H54 (cell line): ENCODE measurements at regions not wholly inside any gene's neighbourhood (a gene's known extent, or its start where the extent isn't known, plus 50 kb on each side); places are given as distances from the start of the nearest gene placed in this dataset.
"Not testable (repeated sequence)": the region's sequence is repeated elsewhere in the genome, so short reads cannot be mapped to it uniquely, and the experiment has no call there.

Experiments
- DNase-seq: peaks from one replicate; pipeline ENCODE4 v3.0.0; 2011; ENCODE audit warnings: low spot score, mixed read lengths; ENCODE audit not compliant: insufficient read length
- FAIRE-seq: peaks from 3 replicates; lab custom pipeline; 2011; peaks lifted over from hg19 to GRCh38; lab: Jason Lieb, UNC
- POLR2A ChIP-seq: IDR thresholded peaks from 2 replicates; pipeline ENCODE4 v1.6.1; 2011; ENCODE audit warnings: low read depth, mild to moderate bottlenecking, low read length

DNA sequence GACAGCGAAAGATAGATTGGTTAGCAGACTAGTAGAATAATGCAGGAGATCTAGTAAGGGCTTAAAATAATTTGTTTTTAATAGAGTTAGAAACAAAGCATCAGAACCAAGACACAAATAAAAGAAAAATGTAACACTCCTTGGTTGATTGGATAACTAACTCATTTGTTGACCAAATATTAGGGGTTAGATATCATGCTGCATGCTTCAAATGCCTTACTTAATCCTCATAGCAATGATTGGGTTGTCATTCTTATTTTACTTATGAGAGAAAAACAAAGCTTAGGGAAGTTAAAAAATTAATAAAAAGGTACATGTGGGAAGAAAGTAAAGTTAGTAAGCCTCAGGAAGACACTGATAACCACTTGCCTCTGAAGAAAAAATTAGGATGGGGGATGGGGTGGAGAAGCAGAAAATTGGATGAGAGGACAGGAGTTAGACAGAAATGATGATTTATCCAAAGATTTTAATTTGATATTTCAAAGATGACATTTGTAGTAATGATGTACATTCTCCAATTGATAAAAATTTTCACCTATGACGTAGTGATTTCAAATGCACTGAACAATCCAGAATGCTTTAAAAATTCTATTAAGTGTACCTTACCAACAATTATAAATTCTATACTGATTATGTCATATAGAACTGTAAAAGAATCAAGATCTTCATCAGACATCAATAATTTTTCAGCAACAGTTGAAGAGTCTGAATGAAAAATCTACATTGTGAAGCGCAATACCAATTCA lies 374.7 kb downstream of the COL11A1 start:
- no peak for TF ChIP-seq POLR2A
- no peak for FAIRE-seq
- DNase-seq: no peak

DNA sequence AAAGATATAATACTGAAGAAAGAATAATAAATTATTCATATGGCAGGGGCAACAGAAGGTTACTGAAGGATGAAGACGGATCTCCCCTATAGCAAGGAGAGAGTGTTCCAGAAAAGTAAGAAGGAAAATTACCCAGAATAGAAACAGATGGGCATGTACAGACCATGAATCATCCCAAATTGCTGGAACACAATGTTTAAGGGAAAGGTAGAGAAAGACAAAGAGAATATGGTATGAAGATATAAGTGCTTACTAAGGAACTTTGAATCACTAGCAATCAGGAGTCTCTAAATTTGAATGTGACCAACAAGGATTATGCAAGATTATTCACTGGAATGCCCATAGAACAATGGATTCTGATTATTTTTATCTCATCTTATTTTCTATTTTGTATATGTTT lies 375.4 kb downstream of the COL11A1 start:
- no peak for FAIRE-seq
- TF ChIP-seq POLR2A: no peak

DNA sequence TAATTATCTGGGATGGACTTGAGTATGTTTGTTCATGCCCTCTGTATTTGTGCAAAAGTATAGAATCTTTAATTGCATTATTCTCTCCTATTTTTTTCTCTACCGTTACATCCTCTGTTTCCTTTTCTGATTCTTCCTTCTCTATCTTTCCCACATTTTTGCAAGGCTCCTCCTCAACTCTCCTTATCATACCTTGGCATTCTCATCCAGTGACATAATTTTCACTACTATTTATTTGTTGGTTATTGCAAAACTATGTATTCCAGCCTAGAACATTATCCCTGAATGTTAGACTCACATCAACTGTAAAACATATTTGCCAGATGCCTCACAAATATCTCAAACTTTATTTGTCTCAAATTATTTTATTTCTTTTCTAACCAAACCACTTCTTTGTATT lies 381.9 kb downstream of the COL11A1 start:
- no peak for TF ChIP-seq POLR2A
- FAIRE-seq: no peak

More for the DNA sequence above, 375.4 kb downstream of the COL11A1 start:
- DNase-seq: no peak

DNA sequence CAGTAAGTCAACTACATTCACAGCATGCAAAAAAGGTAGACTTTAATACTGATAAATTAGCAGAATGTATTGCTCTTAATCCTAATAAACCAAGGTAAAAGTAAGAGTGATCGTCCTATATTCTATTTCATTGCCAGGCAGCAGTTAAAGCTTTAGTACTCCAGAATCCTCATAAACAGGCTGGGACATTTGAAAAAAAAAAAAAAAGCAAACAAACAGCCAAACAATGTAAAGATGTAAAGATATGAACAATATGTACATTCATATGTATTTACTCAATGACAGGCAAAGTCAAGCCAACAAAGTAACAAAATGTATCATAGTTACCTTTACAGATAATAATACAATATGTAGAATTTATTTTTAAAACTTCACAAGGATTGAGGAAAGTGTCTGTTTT lies 383.6 kb downstream of the COL11A1 start:
- no peak for TF ChIP-seq POLR2A
- FAIRE-seq: no peak
- no peak for DNase-seq

More for the DNA sequence above, 381.9 kb downstream of the COL11A1 start:
- DNase-seq: no peak

DNA sequence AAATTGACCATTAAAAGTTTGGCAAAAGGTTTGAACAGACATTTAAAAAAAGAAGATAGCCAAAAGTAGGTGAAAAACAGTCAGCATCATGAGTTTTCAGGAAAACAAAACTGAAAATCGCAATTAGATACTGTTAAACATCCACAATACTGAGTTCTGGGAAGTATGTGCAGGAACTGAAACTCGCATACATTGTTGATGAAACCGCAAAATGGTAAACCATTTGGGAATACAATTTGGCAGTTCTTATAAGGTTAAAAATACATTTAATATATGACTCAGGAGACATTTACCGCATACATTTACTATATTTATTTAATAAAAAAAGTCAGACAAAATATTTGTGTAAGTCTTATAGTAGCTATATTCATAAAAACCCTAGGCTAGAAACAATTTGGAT lies 393.2 kb downstream of the COL11A1 start:
- TF ChIP-seq POLR2A: no peak
- no peak for DNase-seq
- no peak for FAIRE-seq

- FAIRE-seq (no peak), DNase-seq (no peak)
- no peak for TF ChIP-seq POLR2A
Measured at GRCh38 chr1:102699524-102699923, 408.8 kb downstream of the COL11A1 start.

DNA sequence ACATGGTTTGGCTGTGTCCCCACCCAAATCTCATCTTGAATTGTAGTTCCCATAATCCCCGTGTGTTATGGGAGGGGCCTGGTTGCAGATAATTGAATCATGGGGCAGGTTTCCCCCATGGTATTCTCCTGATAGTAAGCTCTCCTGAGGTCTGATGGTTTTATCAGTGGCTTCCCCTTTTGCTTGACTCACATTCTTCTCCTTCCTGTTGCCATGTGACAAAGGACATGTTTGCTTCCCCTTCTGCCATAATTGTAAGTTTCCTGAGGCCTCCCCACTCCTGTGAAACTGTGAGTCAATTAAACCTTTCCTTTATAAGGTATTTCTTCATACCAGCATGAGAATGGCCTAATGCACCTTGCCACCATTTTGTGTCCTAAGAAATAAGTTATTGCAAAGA lies 415.0 kb downstream of the COL11A1 start:
- FAIRE-seq: no peak
- DNase-seq: no peak
- TF ChIP-seq POLR2A: no peak

DNA sequence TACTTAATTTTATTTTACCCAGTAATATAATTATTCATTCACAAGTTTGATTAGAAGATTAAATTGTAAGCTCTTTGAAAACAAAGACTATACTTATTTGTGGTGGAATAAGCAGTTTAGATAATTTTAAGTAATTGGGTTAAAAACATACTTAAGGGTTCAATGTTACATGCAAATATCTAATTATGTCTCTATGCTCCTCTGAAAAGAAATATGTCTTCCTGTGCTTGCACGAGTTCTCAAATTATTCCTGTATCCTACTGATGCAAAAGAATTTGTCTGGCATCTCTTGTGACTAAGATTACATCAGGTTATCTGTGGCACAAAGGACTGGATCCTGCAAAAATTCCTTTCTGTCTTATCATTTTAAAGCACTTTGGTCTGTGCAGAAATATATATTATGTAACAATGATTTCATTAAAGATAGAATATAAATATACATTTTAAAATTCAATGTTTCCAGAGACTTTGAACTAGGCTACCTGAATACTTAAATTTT lies 416.7 kb downstream of the COL11A1 start:
- FAIRE-seq (no peak), DNase-seq (no peak)
- no peak for TF ChIP-seq POLR2A

GRCh38 chr1:102687383-102687782 lies 420.9 kb downstream of the COL11A1 start:
- no peak for TF ChIP-seq POLR2A
- FAIRE-seq (no peak), DNase-seq (no peak)

GRCh38 chr1:102661481-102661880 lies 446.8 kb downstream of the COL11A1 start:
- DNase-seq: no peak
- TF ChIP-seq POLR2A: no peak
- no peak for FAIRE-seq

DNA sequence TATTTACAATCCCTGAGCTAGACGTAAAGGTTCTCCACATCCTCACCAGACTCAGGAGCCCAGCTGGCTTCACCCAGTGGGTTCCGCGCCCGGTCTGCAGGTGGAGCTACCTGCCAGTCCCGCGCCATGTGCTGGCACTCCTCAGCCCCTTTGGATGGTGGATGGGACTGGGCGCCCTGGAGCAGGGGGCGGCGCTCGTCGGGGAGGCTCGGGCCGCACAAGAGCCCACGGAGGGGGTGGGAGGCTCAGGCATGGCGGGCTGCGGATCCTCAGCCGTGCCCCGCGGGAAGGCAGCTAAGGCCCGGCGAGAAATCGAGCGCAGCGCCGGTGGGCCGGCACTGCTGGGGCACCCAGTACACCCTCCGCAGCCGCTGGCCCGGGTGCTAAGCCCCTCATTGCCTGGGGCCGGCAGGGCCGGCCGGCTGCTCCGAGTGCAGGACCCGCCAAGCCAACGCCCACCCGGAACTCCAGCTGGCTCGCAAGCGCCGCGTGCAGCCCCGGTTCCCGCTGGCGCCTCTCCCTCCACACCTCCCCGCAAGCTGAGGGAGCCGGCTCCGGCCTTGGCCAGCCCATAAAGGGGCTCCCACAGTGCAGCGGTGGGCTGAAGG lies 448.3 kb downstream of the COL11A1 start:
- not testable (repeated sequence) for DNase-seq, FAIRE-seq

DNA sequence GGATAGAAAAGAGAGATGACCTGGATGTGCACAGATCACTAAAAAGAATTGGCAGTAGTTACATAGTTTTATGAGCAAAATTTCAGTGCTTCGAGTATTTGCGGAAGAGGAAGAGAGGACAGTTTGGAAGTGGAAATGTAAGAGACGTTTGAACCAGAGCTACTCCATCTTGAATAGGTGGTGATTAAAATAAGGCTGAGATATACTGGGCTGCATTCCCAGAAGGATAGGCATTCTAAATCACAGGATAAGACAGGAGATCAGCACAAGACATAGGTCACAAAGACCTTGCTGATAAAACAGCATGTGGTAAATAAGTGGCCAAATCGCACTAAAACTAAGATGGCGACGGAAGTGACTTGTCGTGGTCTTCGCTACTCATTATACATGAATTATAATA lies 453.3 kb downstream of the COL11A1 start:
- TF ChIP-seq POLR2A: no peak
- FAIRE-seq (no peak), DNase-seq (no peak)

GRCh38 chr1:102640872-102641271 lies 467.4 kb downstream of the COL11A1 start:
- FAIRE-seq: no peak
- no peak for TF ChIP-seq POLR2A
- no peak for DNase-seq

DNA sequence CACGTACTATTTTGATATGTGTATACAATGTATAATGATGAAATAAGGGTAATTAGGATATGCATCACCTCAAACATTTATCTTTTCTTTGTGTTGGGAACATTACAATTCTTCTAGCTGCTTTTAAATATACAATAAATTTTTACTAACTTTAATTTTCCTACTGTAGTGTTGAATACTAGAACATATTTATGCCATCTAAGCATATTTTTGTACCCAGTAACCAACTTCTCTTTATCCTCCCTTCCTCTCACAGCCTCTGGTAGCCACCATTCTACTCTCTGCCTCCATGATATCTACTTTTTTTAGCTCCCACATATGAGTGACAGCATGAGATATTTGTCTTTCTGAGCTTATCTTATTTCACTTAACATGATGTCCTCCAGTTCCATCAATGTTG lies 468.0 kb downstream of the COL11A1 start:
- TF ChIP-seq POLR2A: no peak
- FAIRE-seq: no peak
- no peak for DNase-seq

- FAIRE-seq (no peak), DNase-seq (no peak)
- no peak for TF ChIP-seq POLR2A
Measured at GRCh38 chr1:102631691-102632090, 476.6 kb downstream of the COL11A1 start.
